GM18507 (cell line): ENCODE measurements at regions not wholly inside any gene's neighbourhood (a gene's known extent, or its start where the extent isn't known, plus 50 kb on each side); places are given as distances from the start of the nearest gene placed in this dataset.

Source experiments
- DNase-seq: peaks from one replicate; pipeline ENCODE4 v3.0.0; 2011; ENCODE audit warnings: low read depth; ENCODE audit not compliant: insufficient read length; ENCODE audit errors: extremely low spot score
- FAIRE-seq: peaks from 2 replicates; lab custom pipeline; 2011; peaks lifted over from hg19 to GRCh38; lab: Jason Lieb, UNC

DNA sequence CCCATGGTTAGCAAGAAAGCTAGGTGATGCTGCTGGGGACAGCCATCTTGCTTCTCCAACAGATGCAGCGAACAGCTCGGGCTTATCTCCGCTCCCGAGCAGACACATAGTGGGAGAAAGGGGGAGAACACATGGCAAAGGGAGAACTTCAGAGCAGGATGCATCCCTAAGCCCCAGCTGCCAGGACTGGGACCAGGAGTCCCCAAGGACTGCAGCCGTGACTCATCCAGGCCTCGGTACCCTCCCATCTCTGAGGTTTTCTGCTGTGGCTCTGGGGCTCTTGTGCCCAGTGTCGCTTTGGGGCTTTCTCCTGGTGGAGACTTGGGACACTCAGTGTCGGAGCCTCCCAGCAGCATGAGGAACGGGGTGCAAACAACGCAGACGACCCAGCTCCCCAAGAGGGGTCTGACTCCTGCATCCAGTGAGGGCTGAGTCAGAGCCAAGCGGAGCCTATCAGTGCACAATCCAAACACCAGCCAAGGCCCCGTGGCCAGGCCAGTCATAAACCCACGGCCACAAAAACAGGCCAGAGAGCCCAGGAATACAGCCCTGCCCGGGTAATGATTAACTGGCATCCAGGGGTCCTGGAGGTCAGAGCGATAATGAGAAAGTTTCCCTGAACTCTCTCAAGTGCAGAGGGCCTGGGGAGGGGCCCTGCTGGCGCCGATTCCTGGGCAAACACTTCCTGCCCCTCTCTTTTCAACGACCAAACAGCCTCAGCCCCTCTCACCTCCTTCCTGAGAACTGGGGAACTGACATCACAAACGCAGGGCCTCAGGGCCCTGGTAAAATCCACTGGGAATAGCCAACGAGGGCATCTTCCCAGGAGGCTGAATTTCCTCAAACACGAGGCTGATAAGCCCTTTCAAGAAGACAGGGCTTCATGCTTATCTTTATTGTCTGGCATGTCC is 202.9 kb downstream of the USP12 start:
- no peak for DNase-seq
- no peak for FAIRE-seq

DNA sequence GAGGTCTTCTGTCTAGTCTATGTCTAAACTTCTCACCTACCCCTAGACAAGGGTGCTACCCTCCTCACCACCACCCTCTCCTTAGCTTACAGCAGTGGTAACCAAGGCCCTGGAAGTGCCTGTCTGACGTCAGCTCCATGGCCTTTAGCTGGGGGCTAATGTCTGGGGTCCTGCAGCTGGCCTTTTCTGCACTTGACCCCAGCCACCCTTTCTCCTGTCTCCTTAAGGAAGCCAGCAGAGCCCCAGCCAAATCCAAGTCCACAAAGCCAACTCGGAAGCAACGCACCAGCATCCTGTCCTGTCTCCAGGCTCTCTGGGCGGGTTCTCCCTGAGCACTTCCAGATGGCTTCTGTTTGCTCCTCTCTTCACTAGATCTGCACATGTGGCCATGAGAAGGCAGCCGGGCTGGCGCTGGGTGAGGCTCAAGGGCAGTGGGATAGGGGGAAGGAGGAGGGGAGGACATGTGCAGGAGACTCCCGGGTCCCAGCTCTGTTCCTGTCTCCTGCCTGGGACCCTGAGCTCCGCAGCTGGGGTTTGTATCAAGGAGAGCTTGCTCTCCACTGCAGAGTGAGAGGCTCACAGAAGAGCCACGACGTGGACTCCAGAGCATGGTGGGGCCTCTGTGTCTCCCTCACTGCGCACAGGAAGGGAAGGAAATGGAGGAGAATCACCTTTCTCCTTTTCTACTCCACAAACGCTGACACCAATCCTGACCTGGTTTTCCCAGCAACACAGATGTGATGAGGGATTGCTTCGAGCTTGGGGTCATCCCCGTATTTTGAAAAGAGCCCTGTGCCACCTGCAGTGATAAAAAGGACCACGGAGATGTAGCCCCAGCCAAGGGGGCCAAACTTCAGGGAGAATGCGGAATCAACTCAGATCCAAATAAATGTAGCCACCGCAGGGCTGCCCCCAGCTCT is 204.2 kb downstream of the USP12 start:
- no peak for DNase-seq
- FAIRE-seq: no peak

DNA sequence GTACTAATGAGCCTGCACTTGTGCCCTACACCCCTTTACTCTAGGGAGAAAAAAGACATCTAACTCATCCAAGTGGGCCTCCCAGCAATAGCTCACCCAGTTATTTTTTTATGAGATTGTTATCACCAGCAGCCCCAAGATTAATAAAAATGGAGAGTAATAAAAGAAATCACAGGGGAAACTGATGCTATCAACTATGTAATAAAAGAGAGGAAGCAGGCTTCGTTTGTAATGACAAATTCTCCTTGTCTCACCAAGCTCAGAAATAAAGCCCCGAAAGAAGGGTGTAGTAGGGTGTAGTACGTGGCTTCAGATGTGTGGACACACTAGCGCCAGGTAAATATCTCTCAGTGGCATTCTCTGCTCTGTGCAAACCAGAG is 204.9 kb downstream of the USP12 start:
- FAIRE-seq (no peak), DNase-seq (no peak)

DNA sequence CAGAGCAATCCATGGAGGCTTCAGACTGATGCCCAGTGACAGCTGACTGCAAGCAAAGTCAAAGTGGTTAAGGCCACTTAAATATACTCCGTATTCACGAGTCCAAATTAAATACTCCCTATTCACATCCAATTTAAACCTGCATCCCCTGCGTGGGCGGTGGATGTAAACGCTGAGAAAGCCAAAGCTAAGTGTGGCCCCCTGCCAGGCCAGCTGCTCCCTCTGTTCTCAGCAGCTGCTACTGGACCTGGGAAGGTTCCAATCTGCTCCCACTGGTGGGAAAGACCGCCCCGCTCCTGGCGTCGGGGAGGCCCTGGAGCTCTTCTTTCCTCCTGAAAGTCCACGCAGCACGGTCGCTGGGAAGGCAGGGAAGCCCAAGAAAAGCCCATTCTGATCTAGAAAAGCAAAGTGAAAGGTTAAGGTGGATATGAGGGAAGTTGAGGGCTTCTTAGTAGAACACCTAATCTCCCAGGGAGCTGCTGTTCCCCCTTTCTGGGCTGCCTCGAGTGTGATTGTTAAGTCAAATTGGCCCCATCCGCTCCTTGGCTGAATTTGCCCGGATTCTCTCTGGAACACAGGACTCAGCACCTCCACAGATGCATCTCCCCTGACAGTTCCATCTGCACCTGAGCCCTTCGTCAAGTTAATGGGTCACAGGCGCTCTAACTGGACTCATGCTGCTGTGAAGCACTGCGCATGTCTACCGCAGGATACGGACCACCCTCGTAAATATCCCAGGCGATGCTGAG is 205.5 kb downstream of the USP12 start:
- FAIRE-seq (no peak), DNase-seq (no peak)

DNA sequence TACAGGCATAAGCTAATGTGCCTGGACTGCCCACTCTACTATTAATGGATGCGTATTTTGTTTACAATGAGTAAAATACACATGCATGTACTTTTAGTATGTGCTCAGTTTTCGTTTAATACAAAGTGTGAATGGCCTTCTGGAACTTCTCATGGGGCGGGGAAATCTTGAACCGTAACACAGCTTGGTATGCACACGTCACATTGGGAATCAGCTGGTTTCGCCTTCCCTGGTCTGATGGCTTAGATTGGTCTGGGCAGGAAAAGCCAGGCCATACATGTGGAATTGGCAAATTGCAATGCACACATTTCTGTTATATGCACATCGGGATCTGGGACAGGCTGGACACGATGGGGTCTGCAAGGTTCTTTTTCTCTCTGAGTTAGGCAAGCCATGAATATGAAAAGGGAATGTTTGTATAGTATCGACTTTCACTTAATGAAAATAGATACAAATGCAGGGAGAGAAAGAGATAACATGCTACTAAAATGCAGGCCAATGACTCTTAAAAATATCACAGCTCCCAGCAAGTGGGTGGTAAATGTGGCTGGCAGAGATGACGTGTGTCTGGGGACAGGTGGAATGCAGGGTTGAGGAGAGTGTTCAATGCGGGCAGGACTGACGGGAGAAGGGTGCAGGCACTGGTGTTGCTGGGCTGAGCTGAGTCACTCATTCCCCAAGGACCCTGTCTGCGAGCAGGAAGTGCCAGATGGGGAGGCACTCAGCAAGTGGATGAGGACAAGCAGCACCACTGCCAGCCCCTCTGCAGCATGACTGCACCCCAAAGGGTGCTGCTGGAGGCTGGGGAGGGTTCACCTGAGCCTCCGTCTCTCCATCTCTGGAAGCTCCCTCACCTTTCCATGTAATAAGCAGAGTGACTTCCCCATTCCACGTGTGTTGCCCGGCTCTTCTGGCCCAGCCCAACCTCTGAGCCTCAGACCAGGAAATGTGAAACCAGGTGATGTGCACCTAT is 204.0 kb upstream of the GPR12 start:
- DNase-seq (no peak), FAIRE-seq (no peak)

DNA sequence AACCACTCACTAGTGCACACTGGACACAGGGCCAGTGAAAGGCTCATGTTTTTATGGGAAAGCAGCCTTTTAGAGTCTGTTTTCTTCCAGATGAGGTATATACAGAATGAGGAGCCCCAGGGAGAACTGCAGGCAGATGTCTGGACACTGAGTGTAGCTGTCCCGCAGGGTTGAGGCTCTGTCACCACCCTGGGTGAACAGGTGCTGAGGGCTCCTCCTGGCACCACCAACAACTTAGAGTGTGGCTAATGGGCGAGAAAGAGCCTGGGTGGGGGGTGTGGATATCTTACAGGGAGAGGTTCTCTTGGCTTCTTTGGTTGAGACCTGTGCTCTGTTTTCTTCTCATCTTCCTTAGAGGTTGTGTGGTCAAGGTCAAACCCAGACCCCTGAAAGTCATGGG is 202.1 kb upstream of the GPR12 start:
- DNase-seq (no peak), FAIRE-seq (no peak)

DNA sequence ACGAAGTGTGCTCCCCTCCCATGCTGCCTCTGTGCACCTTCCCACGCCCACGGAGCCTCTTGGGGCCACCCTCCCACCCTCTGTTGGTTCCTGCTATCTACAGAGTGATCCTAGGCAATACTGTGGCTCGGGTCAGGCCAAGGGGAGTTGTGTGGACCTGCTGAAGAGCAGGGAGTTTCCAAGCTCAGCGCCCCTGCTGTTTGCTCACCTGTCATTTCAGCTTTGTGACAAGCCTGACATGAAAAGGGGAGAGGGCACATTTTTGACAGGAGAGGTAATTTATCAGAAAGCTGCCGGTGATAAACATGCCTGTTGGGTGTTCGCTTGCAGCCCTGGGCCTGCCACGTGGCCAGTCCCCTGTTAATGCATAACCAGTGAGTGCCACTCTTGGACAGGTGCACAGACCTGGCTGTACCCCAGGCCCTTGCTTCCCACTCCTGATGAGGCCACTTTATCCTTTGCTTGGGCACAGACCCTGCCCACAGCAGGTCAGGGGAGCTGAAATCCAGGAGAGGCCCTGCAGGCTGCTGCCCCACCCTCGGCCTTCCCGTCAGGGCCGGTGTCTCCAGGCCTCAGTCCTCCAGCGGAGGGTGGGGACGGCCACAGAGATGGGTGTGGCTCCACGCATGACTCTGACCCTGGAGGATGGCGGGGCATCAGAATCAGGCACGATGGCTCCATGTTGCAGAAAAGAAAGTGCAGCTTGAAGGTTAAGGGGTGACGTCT is 201.5 kb upstream of the GPR12 start:
- FAIRE-seq: no peak
- DNase-seq: no peak

DNA sequence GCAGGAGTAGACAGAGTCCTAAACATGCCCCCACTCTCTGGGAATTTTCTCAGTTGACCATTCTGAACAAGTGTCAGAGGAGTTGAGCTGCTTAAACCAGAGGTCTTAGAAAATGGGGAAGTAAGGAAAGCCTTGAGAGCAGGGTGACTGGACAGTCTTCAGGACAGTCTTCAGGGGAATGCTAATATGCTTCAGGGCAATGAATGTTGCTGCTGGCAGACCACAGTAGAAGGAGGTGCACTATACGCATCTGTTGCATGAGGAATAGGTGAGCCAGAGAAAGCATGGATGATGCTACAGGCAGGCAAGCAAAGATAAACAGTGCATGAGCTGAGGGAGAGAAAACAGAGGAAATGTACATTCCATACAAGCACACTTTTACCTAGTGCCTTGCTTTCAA is 196.6 kb upstream of the GPR12 start:
- DNase-seq: no peak
- no peak for FAIRE-seq

DNA sequence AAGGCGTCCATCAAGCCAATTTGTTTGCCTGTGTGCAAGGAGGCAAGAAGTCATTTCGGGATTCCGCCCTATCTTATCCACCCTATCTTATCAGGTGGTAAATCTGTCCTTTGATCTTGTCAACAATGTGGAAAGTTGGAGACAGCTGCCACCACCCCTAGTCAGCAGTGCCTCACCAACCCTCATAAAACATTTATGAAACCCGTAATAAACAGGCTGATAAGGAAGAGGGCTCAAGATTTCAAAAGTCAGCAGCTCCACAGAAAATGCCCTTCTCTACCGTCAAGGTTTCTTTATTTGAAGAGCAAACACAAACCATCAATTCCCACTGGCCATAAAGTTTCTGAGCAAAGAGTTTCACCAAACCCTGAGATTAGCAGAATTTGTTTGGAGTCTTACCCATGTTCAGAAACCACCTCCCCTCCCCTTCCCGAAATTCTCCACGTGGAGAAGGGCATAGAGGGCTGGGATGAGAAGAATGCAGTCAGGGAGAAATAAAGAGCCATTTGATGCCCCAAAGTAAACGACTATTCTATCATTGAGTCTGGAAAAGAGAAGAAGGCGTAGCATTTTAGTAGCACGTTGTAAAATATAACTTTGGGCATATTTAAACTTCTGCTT is 196.0 kb upstream of the GPR12 start:
- no peak for FAIRE-seq
- DNase-seq: no peak

DNA sequence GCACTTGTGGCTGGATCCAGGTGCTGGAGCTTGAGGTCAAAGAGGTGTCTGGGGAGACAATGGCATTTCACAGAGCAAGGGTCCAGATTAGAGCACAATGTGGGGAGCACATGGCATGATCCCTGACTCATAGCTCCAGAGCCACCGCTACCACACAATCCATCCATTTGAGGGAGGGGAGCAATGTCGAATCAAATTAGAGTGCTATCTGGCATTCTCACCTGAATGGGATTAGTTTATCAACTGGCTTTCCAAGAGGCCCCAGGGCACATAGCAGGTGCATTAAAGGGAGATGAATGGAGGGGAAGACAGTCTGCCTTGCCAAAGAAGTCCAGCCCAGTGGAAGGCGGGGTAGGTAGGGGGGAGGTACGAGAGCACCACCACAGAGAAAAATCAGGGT is 194.4 kb upstream of the GPR12 start:
- FAIRE-seq (no peak), DNase-seq (no peak)

DNA sequence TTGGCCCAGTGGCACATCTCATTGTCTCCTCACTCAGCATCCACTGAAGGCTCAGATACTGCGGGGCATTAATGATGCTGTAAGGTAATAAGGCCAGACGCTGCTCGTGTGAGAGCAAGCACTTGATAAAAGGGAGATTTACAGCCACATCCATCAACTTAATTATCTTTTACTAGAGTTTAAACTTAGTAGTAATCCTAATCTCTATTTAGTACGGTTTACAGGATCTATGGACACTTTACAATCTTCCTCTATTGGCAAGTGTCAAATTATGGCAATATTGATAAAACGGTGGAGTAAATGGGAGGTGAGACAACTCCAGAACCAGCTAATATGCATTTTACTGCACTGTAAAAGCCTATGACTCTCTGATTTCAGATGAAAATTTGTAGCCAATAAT is 192.7 kb upstream of the GPR12 start:
- FAIRE-seq: no peak
- DNase-seq: no peak

DNA sequence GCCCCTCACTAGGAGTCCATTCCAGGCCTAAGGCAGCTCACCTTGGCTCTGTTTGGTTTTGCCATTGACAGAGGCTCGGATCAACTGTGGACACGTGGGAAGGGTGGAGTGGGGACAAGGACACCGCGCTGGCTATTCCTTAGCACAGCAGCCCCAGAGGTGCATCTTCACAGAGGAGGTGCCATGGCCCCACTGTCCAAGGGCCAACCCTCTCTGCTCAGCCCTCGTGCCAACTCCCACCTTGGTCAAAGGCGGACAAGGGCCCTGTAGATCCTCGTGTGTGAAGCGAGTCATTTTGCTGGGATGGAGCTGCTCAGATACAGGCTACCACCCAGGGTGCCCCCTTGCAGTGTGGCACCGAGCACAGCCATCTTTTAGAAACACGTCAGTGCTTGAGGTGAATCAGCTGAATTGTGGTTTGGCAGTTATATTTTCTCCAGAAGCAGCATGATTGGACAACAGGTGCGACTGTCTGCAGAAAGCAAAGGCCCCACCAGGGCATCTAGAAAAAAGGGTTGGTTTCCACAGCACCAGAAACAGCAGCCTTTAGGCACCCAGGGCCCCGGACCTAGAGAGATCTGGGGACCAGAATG is 192.1 kb upstream of the GPR12 start:
- no peak for FAIRE-seq
- DNase-seq: no peak

DNA sequence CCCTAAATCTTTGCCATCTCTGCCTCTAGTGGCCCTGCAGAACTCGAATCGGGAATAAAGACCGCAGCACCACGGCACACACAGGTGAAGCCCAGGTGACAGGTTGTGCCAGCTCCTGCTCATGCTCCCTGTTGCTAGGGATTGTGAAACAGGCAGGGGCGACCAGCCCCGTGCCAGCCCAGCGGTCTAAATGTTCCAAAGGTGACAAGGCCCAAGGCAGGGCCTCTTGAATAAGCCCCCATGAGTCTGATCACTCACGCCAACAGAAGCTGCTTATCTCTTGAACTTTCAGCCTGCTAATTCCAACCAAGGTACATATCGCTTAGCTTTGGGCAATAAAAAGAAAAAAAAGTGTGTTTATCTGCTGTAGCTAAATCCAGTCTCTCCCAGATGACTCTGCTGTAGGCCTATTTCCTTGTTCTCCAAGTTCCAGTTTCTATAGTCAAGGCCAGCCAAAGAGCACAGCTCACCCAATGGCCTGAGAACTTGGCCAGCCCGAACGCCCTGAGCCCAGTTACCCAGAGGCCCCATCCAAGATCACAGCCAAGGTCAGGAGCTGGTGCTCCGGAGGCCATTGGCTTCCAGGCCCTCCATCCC is 191.1 kb upstream of the GPR12 start:
- FAIRE-seq (no peak), DNase-seq (no peak)

DNA sequence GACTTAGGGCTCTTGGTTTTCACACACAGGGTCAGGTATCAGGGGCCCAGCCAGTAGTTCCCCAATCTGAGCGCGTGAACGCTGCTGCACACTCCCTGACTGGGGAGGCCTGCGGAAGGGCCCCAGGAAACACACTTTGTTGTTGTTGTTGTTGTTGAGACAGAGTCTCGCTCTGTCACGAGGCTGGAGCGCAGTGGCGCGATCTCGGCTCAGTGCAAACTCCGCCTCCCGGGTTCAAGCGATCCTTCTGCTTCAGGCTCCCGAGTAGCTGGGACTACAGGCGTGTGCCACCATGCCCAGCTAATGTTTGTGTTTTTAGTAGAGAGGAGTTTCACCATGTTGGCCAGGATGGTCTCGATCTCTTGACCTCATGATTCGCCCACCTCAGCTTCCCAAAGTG is 190.4 kb upstream of the GPR12 start:
- no peak for FAIRE-seq
- no peak for DNase-seq

DNA sequence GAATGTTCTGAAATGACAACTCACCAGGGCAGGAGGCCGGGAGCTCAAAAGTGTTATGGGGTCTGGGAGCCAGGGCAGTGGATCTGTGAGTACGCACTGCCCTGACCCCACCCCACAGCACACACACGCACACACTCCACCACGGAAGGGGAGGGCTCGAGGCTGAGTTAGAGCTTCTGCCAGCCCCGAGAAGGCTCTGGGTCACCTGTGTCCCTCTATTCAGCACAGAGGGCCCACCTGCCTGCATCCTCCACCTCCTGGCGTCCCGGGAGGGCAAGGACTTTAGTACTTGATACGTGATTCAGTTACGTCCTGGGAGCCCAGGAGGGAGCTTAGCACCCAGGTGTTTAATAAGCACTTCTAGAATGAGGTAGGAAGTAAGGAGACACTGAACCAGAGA is 190.0 kb upstream of the GPR12 start:
- no peak for DNase-seq
- no peak for FAIRE-seq

DNA sequence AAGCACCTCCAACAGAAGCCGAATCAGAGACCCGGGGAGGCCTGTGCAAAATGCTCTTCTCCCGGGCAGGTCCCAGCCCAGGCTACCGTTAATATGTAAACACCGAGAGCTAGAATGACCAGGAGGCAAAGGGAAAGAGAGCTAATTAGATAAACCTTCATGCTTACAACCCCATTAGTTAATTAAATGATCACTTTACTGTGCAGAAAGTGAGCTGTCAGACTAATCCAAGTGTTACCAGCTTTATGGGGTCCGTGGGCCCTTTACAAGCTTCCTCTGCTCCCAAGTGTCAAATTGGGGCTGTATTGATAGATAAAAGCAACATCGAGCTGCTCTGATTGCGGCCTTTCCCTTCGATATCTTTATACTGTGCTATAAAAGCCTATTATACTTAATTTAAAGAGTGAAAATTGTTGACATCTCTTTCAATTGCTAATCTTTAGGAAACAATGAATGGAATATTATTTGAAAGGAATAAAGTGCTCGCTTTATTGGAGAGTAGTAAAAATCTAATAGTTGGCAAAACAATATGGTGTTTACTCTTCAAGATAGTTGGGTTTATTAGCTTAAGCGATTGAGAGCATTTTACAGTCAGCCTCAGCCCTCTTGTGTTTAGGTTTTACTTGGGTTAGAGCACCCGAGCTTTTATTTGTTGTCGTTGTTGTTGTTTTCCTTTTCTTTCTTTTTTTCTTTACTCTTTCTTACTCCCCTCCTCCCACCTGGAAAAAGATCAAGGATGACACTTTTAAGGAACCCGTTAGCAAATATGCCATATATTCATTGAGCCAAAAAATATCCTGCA is 189.3 kb upstream of the GPR12 start:
- FAIRE-seq: no peak
- no peak for DNase-seq
